SH-SY5Y (cell line): ENCODE measurements at regions not wholly inside any gene's neighbourhood (a gene's known extent, or its start where the extent isn't known, plus 50 kb on each side); places are given as distances from the start of the nearest gene placed in this dataset.

Experiments used
- GATA2 ChIP-seq: IDR thresholded peaks from 2 replicates; pipeline ENCODE4 v1.6.1; 2011; ENCODE audit warnings: mild to moderate bottlenecking, low read depth, low read length
- GATA3 ChIP-seq: IDR thresholded peaks from 2 replicates; pipeline ENCODE4 v1.6.1; 2011; ENCODE audit warnings: low read depth, mild to moderate bottlenecking, low read length, moderate library complexity

DNA sequence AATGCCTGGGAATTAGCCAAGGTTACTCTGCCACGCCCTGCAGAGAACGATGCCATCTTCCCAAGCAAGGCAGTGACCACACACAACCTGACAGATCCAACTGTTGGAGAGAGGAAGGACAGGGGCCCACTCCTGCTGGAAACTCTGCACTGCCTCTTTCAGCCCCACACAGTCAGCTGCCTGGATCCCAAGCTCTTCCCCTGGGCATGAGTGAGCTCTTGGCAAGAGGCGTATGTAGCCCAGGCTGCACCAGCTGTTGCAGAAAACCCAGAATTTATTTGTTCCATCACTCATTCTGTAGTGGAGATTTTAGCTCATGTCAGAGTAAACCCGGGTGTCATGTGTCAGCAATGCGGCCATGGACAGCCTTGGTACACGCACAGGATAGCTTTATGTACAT lies 135.1 kb upstream of the TRIM24 start:
- TF ChIP-seq GATA2 (no peak), GATA3 (no peak)
